B cell (primary cell): ENCODE measurements at regions not wholly inside any gene's neighbourhood (a gene's known extent, or its start where the extent isn't known, plus 50 kb on each side); places are given as distances from the start of the nearest gene placed in this dataset.

Experiments used
- EZH2 ChIP-seq: IDR thresholded peaks from 2 replicates; pipeline ENCODE4 v1.6.1; 2012; ENCODE audit warnings: borderline replicate concordance, low read depth, mild to moderate bottlenecking, moderate library complexity, low read length; ENCODE audit not compliant: insufficient read depth, poor library complexity, severe bottlenecking
- TF ChIP-seq, protein P1 (sequence below): fragments of 200-600 bp; IDR thresholded peaks from one replicate; pipeline ENCODE4 v1.8.0; 2022; ENCODE audit warnings: antibody characterized with exemption, mild to moderate bottlenecking

DNA sequence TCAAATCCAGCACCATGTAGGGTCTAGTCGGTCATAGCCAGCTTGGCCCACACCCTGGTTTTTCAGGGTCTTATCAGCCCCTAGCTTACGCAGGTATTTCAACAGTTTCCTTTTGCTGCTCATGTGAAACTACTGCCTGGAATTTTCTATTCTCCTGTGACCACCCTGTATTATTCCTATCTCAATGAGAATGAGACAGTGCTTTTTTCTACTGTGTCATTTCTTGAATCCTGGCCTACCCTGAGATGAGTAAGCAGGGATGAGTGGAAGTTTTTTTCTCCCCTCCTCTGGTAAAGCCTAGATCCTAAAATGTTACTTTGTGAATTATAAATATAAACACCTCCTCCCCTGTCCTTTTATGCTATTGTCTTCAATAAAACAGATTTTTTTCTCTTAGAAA lies 62.7 kb upstream of the ARID2 start:
- TF ChIP-seq, protein P1, sequence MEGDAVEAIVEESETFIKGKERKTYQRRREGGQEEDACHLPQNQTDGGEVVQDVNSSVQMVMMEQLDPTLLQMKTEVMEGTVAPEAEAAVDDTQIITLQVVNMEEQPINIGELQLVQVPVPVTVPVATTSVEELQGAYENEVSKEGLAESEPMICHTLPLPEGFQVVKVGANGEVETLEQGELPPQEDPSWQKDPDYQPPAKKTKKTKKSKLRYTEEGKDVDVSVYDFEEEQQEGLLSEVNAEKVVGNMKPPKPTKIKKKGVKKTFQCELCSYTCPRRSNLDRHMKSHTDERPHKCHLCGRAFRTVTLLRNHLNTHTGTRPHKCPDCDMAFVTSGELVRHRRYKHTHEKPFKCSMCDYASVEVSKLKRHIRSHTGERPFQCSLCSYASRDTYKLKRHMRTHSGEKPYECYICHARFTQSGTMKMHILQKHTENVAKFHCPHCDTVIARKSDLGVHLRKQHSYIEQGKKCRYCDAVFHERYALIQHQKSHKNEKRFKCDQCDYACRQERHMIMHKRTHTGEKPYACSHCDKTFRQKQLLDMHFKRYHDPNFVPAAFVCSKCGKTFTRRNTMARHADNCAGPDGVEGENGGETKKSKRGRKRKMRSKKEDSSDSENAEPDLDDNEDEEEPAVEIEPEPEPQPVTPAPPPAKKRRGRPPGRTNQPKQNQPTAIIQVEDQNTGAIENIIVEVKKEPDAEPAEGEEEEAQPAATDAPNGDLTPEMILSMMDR, result no peak
- no peak for TF ChIP-seq EZH2
